ENCODE measurements at regions not wholly inside any gene's neighbourhood (a gene's known extent, or its start where the extent isn't known, plus 50 kb on each side); places are given as distances from the start of the nearest gene placed in this dataset.
"Not testable (repeated sequence)": the region's sequence is repeated elsewhere in the genome, so short reads cannot be mapped to it uniquely, and the experiment has no call there.

DNA sequence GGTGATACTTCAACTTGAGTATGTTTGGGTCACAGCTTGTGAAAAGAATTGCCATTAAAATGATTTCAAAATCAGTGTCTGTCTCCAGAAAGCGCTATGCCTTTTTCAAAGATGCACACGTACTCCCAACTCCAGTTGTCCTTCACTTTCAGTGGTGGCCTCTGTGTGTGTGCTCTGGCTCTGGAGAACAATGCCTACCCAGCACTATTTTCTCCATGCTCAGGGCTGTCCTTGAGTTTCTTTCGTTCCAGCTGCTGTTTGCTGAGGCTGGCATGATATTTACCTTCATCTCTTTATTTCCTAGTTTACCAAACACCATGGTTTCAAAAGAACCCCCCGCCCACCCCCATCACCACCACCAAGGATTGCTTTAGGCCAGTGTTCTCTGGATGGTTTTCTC lies 136.8 kb downstream of the QRSL1 start:
- DNase-seq, result no peak

DNA sequence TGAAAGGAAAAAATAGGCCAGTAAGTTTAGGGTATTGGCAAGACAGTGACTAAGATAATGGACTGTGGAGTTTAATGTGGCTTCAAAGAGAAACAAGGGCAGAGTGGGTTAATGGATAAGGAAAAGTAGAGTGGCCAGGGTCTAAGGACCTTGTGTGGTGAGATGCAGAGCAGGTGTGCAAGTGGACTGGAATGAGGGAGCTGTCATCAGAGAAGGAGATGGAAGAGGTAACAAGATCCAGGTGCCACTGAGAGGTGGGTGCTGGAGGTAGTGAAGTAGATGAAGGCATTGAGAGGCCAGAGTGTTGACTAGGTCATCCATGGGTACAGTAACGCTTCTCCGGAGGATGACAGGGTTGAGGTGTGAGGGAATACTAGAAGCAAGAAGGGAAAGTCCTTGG lies 136.1 kb downstream of the QRSL1 start:
- no peak for DNase-seq

- DNase-seq, result no peak
These were observed 135.1 kb downstream of the QRSL1 start for GRCh38 chr6:106764353-106764980.

DNA sequence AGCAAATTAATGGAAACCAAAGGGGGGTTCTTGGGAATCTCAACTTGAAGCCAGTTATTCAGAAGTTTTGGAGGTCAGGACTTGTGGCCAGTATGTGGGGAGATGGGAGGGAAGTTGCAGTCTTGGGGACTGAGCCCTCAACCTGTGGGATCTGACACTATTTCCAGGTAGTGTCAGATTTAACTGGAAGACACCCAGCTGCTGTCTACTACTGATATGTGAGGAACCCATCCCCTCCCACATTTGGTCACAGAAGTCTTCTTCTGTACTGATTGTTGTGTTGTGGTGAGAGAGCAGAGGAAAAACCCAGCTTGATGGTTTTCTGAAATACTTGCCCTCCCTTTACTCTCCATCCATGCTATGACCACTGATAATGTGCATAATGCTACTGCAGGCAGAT lies 134.0 kb downstream of the QRSL1 start:
- no peak for DNase-seq

DNA sequence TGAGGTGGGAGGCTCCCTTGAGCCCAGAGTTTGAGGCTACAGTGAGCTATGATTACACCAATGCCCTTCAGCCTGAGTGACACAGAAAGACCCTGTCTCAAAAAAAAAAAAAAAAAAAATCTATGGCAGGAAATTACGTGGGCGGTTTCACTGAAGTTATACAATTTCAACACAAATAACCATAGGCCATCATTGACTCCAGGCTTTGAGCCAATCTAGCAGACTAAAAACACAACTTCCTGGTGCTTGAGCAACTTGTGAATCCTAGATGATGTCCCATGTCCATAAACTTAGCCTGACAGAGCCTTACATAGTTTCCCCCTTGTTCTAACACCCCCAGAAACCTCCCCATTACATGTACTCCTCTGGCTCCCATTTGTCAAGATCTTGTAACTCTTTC lies 131.8 kb downstream of the QRSL1 start:
- DNase-seq, result no peak

DNA sequence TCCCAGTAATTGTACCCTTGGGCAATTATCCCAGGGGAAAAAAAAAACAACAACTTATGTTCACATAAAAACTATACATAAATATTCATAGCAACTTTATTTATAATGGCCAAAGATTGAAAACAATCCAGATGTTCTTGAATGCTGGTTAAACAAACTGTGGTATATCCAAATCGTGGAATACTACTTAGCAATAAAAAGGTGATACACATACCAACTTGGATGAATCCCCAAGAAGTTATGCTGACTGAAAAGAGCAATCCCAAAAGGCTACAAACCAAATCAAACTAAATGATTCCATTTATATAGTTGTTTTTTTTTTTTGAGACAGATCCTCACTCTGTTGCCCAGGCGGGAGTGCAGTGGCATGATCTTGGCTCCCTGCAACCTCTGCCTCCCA lies 129.7 kb downstream of the QRSL1 start:
- no peak for DNase-seq

DNA sequence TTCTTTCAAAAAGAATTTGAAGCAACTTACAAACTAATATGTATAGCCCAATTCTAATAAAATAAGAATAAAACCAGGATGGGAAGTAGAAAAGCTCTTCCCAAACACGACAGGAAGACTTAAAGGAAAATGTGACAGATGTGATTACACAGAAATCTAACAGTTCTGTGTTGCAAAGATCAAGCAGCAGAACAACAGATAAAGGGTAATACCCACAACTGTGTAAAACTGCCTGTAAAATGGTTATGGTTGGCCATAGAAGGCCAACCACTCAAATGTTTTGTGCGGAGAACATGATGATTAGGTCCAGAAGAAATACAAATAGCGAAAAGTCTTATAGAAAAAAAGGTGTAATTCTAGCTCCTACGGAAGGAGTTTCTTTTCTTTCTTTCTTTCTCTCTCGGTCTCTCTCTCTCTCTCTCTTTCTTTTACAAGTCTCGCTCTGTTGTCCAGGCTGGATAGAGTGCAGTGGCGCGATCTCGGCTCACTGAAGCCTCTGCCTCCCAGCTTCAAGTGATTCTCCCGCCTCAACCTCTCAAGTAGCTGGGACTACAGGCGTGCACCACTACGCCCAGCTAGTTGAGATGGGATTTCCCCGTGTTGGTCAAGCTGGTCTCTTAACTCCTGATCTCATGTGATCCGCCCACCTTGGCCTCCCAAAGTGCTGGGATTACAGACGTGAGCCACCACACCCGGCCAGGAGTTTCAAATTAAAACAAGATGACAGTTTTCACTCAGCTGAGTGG lies 128.5 kb downstream of the QRSL1 start:
- DNase-seq, result no peak

GRCh38 chr6:106757267-106757666 lies 127.9 kb downstream of the QRSL1 start:
- DNase-seq, result no peak

- no peak for DNase-seq
These were observed 124.8 kb downstream of the QRSL1 start for GRCh38 chr6:106754215-106754614.

GRCh38 chr6:106752641-106753040 lies 123.3 kb downstream of the QRSL1 start:
- no peak for DNase-seq

DNA sequence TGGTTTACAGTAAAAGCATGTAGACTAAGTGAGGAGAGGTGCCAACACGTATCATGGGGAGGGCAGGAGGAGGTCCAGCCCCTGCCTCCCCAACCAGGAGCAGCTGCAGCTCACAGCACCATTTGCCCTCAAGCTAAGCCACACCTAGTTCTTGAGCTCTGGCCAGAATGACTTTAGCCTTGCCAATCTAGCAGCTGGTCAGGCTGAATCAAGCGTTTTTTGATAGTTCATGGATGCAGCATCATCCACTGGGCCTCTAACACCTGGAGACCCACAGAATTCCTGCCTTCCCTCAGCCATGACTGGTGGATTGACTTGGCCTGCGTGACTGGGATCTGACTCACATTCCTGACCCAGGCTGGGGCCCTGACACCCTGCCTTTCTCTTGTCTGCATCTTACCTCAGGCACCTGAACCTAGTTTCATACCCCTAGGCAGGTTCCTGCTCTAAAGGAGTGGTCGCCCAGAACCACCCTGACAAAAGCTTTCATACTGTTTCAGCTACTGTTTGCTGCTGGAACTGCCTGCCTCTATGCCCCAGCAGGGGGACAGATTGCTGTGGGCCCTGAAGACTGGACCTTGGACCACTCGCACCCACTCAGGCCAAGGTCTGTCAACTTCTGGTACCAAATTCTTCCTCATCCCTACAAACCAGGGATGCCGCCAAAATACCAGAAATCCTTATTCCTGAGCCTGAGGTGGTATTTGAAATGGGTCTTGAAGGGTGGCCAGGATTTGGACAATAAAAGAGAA lies 122.3 kb downstream of the QRSL1 start:
- DNase-seq, result no peak

GRCh38 chr6:106750946-106751345 lies 121.6 kb downstream of the QRSL1 start:
- DNase-seq, result no peak

DNA sequence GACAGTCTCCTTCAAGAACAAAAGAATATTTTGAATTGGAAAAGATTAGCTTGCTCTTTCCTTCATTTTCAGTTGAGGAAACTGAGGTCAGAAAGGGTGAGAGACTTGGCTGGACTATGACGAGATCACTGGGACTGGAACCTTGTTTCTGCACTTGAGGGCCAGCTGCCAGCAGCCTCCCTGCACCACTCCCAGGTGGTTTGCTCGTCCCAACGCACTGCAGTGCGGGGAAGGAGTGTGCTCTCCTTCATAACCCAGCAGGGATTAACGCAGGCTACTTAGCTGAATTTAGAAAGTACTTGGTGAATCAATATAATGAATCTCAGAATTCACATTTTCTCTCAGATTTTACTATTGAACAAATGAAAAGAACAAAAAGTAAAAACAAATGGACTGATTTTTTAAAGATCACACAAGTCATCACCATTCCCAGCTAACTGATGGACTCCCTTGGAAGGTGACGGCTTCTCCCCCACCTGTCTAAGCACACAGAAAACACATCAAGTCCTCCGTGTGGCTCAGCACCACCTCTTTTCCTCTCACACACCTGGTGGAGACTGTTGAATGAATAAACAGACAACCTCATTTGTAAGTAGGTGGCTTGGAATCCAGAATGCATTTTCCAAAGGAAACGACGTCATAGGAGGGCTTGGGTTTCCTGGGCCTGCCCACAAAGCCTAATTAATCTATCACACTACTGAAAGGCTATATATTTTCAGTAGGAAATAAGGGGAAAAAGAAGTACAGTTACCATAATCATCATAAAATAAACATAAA lies 121.0 kb downstream of the QRSL1 start:
- no peak for DNase-seq

GRCh38 chr6:106749609-106750008 lies 120.2 kb downstream of the QRSL1 start:
- no peak for DNase-seq

DNA sequence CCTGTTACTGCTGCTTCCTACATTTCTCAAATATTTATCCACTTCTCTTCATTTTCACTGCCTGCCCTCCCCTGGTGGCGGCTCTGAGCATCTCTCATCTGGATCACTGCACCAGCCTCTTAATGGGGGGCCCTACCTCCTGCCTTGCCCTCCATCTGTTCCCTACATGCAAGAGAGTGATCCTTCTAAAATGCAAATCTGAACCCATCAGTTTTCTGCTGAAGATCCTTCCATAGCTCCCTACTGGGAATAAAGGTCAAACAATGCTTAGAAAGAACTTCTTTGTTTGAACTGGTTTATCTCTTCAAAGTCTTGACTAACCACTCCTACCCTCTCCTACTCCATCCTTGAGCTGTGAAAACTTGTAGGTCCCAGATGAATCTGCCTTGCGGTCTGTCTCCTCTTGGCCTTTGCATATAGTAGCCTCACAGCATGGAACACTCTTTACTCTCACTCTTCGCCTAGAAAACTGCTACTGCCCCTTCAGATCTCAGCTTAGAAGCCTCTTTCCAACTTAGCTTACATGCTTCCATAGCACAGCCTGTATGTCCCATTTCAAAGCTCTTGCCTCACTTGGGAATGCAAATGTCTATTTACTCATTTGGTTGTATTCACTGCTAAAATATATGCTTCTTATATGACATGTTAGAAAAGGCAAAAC lies 119.3 kb downstream of the QRSL1 start:
- DNase-seq, result no peak

GRCh38 chr6:106747139-106747538 lies 117.8 kb downstream of the QRSL1 start:
- no peak for DNase-seq

DNA sequence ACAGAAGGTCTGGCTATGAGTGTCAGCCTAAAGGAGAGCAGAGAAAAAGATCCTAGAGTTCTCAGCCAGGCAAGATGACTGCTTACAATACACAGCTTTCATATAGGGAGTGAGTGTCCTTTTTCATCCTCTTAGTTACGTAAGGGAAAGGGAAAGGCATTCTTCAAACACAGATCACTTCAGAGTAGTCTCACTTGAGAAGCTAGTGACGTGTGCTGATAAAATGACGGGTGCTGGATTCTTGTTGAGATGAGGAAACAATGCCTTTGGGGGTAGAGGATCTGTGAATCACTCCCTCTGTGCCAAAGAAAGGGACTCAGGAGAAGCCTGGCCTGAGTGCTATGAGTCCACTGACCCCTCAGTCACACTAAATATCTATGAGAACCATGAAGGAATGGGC lies 117.3 kb downstream of the QRSL1 start:
- no peak for DNase-seq

- no peak for DNase-seq
These were observed 116.6 kb downstream of the QRSL1 start for GRCh38 chr6:106745824-106746582.

- no peak for DNase-seq
These were observed 115.9 kb downstream of the QRSL1 start for GRCh38 chr6:106745197-106745770.

GRCh38 chr6:106744781-106745180 lies 115.4 kb downstream of the QRSL1 start:
- DNase-seq, result no peak

DNA sequence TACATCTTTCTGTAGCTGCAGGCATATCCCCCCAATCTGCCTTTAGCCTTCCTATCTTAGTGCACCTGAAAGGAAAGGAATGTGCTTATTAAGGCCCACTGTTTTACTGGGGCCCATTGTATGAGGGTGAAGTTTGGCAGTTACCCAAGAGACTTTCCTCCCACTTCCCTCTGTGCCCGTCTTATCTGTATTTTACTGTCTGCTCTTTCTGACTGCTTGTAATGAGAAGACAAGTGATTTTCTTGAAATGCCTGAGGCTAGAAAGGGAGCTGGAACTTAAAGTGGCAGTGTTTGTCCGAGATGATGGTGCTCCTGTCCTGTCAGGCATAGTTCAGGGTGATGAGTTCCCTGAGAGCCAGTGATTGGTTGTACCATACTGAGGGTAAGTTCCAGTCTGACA lies 114.7 kb downstream of the QRSL1 start:
- DNase-seq, result not testable (repeated sequence)

- DNase-seq, result no peak
These were observed 114.2 kb downstream of the QRSL1 start for GRCh38 chr6:106743612-106744011.
